AG09319 (cell line): ENCODE measurements at regions not wholly inside any gene's neighbourhood (a gene's known extent, or its start where the extent isn't known, plus 50 kb on each side); places are given as distances from the start of the nearest gene placed in this dataset.

ENCODE experiments used
- DNase-seq: peaks from one replicate; pipeline ENCODE4 v3.0.0-alpha.2; 2010; ENCODE audit warnings: low read depth; ENCODE audit errors: extremely low read depth
- TF ChIP-seq, protein P1 (sequence below): IDR thresholded peaks from 2 replicates; pipeline ENCODE4 v1.5.1; 2011; ENCODE audit warnings: low read depth, mild to moderate bottlenecking, inconsistent platforms, low read length, moderate library complexity

DNA sequence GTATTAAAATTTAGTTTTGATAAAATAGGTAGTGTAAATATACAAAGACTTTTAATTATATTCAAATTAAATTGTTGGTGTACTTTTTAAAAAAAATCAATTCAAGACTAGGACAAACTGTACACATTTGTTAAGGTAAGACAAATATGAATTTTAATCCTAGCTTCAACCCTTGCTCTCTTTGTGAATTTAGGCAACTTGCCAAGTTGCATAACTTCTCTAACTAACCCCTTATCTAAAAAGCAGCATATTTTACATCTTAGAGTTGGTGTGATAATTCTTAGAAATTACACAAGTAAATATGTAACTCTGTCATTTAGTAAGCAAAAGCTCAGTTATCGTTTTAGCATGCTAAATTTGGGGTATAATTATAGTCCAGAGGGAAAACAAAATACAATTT is 78.1 kb upstream of the FSTL5 start:
- no peak for DNase-seq

DNA sequence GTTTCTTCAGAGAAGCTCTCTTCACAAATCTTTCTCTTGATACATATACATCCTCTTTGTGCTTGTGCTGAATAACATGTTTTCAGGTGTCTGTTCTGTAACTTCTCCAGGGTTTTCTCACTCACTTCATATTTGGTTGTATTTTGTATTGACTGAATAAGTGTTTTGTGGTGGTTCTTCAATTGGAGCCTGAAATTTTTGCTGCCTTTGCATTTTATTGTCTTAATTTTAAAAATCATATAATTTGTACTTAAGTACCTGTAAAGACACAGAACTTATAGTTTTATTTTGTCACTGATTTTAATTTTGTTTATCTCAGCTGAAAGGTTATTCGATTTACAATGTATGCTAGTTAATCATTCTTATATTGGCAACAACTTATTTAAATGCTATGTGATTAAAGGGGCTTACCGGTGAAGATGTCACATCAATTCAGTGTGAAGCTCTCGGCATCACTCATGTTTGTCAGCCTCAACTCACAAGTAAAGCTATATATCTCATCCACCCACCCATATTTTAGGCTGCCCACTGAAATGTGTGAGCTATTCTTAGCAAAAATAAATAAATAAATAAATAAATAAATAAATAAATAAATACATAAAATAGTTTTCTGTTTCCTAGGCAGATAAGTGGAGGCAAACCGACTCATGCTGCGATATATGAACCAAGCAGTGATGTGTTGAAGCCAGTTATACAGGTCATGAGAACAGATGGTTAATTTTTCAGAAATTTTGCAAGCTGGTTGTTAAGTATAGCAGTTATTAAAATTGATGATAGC is 76.4 kb upstream of the FSTL5 start:
- no peak for DNase-seq
- TF ChIP-seq, protein P1, sequence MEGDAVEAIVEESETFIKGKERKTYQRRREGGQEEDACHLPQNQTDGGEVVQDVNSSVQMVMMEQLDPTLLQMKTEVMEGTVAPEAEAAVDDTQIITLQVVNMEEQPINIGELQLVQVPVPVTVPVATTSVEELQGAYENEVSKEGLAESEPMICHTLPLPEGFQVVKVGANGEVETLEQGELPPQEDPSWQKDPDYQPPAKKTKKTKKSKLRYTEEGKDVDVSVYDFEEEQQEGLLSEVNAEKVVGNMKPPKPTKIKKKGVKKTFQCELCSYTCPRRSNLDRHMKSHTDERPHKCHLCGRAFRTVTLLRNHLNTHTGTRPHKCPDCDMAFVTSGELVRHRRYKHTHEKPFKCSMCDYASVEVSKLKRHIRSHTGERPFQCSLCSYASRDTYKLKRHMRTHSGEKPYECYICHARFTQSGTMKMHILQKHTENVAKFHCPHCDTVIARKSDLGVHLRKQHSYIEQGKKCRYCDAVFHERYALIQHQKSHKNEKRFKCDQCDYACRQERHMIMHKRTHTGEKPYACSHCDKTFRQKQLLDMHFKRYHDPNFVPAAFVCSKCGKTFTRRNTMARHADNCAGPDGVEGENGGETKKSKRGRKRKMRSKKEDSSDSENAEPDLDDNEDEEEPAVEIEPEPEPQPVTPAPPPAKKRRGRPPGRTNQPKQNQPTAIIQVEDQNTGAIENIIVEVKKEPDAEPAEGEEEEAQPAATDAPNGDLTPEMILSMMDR: no peak

More for the DNA sequence above, 78.1 kb upstream of the FSTL5 start:
- TF ChIP-seq, protein P1: no peak

DNA sequence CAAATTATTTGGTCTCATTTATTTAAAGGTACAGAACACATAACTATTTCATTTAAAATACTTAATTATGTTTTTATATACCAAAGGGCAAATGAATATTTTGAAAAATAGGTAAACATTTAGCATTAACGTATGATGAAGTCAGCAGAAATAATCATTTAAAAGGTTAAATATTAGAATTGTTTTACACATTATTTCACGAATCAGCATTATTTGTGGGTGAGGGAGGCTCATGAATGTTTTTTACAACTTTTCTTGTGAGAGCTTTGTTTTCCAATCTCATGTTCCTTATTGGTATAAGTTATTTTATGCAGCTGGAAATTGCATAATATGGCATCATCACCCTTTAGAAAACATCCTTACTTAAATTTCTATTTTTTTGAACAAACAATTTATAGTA is 73.9 kb upstream of the FSTL5 start:
- TF ChIP-seq, protein P1: no peak

DNA sequence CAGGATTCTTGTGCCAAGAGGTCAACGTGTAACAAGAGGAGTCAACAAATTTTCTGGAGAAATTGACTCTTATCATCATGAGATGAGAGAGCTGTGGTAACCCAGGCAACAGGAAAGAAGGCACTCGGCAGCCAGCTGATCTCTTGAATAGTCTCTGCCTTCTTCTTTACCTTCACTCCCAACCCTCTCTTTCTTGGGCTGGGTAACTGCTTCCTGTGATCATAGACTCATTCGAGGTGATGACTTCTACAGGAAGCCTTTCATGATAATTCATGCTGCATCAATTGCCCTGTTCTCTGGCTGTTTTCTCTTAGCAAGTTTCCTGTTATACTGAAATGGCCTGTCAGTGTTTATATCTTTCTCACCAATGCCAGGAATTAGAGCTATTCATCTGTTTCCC is 70.8 kb upstream of the FSTL5 start:
- TF ChIP-seq, protein P1: no peak

More for the DNA sequence above, 73.9 kb upstream of the FSTL5 start:
- no peak for DNase-seq

DNA sequence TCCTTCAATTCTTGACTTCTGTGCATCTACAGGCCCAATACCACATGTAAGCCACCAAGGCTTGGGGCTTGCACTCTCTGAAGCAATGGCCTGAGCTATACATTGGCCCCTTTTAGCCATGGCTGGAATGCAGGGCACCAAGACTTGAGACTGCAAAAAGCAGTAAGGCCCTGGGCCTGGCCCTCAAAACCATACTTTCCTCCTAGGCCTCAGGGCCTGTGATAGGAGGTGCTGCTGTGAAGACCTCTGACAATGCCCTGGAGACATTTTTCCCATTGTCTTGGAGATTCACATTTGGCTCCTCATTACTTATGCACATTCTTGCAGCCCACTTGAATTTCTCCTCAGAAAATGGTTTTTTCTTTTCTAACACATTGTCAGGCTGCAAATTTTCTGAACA is 68.5 kb upstream of the FSTL5 start:
- TF ChIP-seq, protein P1: no peak
- no peak for DNase-seq

More for the DNA sequence above, 70.8 kb upstream of the FSTL5 start:
- no peak for DNase-seq

DNA sequence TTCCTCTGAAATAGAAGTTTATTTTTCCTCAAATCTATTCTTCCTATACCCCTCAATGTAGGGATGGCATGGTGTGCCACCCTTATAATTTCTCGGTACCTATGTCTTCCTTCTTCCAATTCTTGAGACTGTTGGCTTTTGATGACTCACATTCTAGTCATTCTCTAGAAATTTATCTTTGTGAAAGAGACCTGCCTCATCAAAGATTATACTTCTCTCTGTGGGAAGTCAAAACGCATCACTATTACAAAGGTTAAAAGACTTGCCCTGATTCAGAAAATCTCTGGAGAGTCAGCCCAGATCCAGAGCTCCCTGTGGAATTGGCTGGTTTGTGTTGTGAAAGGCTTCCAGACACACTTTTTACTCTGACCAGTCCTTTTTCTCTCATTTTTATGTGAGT is 65.9 kb upstream of the FSTL5 start:
- no peak for DNase-seq
- TF ChIP-seq, protein P1: no peak

DNA sequence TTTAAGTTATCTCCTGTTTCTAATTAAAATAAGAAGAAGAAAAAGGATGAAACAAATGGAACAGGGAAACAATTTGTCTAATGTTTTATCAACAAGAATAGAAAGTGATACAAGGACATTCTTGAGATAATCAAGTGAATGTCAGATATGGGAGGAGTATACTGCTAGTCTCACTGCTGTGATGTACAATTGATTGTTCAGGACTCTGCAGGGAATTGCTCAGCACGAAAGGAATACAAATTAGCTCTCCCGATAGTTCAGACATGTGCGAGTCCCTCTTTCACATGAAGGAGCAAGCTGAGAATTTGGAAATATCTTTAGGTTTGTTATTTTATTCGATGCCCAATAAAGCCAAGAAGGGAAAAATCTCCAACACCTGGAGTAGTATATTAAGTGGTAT is 57.3 kb upstream of the FSTL5 start:
- no peak for DNase-seq
- TF ChIP-seq, protein P1: no peak
